ENCODE measurements at regions not wholly inside any gene's neighbourhood (a gene's known extent, or its start where the extent isn't known, plus 50 kb on each side); places are given as distances from the start of the nearest gene placed in this dataset.
"Not testable (repeated sequence)": the region's sequence is repeated elsewhere in the genome, so short reads cannot be mapped to it uniquely, and the experiment has no call there.

DNA sequence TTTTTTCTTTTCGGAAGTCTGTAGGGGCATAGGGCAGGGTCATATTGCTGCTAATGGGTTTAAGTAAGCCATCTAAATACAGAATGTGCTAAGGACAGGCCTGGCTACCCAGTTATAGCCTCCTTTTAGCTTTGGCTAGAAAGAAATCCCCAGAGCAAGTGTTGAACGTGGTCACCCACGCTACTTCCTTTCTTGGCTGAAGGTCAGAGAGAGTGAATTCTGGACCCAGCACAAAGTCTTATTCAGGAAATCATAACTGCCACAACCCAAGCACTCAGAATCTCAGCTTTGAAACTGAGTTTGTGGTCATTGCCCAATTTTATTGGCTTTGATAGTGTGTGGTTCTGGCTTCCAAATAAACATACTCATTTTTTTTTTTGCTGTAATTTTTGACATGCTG, 542.1 kb upstream of the ATP2B1 start:
- no peak for DNase-seq

DNA sequence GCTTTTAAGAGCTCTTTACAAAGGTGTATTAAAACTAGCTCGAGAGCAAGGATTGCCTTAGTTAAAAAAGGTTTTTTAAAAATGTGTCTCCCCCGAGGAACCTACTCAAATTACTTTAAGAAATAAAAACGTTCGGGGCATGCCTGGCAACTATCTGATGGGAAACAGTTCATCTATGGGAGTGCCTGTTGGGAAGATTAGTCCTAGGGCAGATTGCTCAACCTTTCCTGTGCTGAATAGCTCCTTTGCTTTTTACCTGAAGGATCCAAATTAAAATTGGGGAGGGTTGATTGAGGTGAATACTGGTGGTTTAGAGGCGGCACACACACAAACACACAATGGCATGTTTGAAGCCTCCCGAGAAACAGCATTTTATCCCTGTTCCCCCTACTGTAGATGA, 541.4 kb upstream of the ATP2B1 start:
- no peak for DNase-seq

DNA sequence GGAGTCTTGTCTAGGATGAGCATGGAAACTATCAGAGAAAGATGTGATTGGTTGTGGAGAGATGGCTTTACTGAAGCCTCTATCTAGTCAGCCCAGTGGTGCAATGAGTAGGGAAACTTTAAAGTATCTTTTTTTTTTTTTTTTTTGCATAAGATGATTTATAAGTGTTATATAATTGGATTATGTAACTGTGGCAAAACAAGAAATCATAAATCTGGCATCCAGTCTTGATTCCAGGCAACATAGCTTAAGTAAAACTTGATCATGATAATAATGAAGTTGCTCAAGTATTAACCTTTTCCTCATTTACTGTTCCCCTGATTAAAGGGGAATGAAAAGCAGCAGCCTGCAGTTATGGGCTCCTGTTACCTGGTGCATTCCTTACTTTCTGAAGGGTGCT, 538.0 kb upstream of the ATP2B1 start:
- DNase-seq = no peak

DNA sequence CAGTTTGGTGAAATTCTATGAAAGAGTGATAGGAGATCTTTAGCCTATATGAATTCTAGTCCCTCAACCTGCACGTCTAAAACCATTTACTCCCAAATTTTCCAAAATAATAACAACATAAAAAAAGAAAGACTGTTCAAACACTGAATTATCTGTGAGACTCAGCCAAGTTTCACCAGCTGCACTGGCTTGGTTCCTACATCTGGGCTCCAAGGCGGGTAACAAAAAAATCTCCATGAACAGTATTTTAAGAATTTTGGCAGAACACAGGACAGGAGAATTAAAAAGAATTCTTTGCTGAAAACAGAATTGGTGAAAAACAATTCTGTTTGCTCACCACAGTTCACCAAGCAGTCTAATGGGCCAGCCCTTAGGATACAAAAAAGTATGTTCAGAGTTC, 536.8 kb upstream of the ATP2B1 start:
- no peak for DNase-seq

DNA sequence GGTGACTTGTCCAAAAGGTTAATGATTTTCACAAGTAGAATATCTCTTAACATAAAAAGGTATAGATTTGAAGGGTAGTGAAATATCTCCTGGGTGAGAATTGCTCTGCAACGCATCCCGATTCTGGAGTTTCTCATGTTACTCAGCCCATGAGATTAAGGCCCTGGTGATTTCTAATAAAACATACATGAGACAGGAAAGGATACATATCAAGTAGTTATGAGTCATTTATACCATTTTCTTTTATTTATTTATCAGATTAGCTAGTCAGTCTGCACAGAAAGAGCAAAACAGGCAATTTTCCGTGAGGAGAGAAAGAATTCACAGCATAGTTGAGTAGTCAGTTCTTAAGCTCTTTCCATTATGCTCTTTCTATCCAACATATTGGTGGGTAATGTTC, 535.6 kb upstream of the ATP2B1 start:
- DNase-seq = no peak

DNA sequence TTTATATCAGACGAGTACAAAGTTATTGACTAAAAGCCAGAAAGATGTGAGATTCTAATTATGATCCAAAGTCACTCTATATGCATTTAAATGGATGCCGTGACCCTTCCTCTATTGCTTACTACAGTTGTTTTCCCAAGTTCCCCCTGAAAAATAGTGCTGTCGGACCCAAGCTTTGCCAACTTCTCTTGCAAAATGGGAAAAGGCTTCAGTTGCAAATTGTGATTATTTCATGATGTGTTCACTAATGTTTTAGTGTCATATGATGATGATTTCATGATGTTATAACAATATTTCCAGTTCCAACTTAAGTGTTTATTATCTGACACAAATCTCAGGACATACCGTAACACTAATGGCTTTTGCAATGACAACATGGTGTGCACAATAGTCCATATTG, 534.6 kb upstream of the ATP2B1 start:
- no peak for DNase-seq

DNA sequence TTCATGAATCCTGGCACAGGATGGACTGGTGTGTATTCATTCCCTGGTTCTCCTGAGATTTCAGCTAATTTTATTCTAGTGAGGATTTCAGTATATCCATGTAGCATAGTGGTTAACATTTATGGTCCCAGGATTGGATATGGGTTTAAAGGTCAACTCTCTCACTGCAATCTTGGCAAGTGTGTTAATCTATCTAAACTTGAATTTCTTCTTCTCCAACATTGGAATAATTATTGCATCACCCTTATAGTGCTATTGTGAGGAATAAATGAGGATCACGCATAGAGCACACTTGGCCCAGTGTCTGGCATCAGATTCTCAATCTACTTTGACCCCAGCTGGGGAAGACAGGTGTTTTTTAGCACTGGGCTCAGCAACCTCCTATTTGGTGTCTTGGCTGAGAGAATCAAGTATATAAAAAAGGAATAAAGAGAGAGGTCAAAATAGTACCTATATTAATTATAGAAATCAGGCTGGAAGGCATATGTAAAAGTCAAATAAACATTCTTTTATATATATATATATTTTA, 531.2 kb upstream of the ATP2B1 start:
- no peak for DNase-seq

DNA sequence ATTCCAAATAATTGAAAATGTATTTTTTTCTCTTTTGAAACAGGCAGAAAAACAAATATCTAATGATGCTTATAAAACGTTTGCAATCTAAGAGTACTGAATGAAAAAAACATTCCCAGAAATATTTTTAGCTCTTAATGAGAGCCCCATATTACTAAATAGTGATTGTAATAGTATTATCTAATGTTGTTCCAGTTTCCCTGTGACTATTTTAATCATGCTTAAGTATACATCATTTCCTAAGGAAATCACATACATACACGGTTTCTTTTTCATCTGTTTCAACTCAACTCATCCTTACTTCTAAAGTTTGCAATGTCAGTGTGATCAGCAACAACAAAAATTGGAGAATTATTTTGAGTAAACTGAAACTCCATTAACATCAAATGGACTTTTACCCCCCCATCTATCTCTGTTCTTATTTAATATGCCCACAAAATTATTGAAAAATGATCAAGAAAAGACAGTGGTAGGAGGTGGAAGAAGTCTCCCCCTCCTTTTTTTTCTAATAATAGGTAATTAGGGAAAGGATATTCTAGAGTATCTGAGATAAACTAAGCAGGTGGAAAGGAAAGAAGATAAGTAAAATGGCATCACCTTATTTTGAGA, 530.1 kb upstream of the ATP2B1 start:
- no peak for DNase-seq

DNA sequence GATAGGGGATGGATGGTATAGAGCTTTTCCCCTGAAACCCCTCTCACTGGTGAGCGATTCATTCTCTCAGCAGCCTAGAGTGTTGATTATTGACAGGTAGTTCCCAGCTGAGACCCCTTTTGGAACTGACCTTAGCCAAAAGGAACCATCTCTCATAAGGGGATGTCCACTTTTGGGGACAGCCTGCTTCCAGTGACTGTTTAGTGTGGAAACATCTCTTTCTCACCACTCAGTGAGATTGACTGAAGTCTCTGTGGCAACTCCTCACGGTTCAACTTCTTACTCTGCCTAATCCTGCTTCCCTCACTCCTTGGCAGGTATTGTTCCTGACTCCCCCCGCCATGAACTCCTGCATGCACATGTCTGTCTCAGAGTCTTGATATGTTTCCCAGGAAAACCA, 529.2 kb upstream of the ATP2B1 start:
- DNase-seq = no peak

DNA sequence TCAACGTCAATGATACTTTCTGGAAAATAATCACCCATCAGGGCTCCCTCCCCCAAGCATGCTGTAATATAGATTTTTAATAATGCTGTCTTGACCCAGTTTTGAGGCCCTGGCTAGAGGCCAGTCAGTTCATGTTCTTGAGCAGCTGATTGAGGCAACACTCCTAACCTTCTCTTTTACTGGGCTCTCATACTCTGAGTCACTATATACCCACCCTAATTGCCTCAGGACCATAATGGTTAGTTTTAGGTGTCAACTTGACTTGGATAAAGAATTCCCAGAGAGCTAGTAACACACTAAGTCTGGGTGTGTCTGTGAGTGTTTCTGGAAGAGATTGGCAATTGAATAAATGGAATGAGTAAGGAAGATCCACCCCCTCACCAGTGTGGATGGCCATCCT, 527.0 kb upstream of the ATP2B1 start:
- DNase-seq = no peak

DNA sequence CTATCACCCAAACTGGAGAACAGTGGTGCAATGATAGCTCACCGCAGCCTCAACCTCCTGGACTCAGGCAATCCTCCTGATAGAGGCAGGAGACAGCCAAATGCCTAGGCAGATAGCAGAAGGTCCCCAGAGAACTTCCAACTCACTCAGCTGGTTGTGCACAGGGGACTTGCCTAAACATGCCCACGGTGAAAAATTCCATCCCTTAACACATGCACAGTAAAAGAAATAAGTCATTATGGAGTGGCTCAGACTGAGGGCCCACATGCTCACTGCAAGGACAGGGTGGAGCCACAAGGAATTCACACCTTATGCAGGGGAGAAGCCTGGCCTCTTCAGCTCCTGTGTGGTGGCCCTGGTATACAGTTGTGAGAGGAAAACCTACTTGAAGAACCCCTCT, 525.8 kb upstream of the ATP2B1 start:
- DNase-seq = no peak

DNA sequence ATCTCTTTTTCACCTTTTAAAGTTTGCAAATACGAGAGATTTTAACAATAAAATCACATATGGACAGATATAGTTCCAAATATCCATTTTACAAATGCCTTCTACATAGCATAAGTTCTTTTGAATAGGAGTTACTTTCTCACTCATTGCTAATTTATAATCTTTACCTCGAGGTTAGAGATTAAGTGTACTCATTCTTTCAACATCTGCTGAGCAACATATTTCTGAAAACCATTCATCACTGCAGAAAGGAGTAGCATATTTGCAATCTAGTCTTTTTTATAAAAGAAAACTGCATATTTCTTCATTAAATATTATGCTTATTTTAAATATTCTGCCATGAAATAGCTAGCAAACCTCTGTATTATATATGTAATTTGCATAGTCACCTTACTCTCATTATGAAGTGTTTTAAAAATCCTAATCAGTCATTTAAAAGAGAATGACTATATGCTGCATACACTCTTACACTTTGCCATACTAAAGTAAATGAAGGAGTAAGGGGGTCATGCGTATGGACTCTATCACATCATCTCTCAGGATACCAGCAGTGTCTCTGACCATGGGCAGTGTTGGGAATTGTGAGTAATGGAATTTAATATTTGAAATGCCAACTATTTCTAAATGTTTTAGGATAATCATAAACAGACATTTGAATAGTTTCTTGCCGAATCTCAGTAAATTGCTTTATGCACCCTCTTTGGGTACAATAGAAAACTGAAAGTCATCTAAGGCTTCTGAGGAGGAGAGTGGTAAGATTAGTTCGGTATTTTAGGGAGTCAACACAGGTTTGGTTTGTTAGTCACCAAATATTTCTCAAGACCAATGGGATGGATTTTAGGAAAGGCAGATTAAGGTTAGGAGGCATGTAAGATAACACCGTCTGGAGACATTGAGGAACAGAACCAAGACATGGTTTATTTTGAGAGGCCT, 524.8 kb upstream of the ATP2B1 start:
- DNase-seq = no peak

DNA sequence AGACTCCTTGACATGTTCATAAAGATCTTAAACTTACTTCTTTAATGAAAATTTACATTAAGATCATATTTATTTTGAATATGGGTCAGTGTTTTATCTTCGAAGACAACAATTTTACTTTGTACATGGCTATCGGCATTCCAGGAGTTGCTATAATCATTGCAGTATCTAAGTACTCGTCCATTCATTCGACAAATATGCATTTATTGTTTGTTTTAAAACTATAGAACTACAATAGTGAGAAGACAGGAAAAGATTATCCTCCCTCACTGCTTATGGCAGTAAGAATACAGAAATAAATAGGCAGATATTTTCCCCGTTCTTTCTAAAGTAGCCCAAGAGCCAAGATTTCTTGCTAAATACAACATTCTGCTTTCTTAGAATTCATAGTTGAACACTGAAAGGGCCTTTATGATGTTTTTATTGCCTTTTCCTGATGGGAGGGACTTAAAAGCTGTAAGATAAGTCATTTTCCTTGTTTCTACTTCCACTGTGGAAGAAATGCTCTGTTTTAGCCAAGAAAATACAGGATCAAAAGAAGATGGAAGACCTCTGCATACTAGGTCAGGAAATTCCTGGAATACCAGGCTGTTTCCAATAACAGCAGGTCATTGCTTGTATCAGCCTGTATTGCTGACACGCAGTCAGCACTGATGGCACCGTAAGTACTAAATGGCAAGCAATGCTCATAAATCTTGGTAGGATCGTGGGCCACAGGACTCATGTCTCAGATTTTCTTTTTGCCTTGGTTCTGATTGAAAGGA, 521.0 kb upstream of the ATP2B1 start:
- no peak for DNase-seq

DNA sequence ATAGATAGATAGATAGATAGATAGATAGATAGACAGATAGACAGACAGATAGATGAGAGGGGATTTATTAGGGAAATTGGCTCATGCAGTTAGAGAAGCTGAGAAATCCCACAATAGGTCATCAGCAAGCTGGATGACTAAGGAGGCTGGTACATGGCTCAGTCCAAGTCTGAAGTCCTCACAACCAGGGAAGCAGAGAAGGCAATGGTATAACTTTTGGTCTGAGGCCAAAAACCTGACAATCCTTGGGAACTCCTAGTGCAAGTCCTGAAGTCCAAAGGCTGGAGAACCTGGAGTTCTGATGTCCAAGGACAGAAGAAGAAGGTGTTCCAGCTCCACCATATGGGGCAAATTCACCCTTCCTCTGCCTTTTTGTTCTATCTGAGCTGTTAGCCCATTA, 517.6 kb upstream of the ATP2B1 start:
- DNase-seq = no peak

DNA sequence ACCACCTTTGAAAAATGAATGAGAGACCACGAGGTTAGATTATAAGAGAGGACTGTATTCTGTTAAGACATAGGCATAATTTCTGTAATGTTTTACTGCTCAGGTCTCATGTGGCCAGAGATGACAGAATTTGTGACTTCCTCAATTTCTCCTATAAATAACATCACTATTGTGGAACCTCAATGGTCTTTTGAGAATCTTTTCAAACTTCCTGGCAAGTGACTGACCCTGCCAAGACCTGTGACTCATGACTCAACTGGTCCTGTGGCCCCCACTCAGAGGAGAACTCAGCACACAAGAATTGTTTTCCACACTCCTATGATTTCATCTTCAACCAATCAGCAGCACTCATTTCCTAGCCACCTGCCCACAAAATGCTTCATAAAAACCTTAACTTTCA, 508.2 kb upstream of the ATP2B1 start:
- no peak for DNase-seq

DNA sequence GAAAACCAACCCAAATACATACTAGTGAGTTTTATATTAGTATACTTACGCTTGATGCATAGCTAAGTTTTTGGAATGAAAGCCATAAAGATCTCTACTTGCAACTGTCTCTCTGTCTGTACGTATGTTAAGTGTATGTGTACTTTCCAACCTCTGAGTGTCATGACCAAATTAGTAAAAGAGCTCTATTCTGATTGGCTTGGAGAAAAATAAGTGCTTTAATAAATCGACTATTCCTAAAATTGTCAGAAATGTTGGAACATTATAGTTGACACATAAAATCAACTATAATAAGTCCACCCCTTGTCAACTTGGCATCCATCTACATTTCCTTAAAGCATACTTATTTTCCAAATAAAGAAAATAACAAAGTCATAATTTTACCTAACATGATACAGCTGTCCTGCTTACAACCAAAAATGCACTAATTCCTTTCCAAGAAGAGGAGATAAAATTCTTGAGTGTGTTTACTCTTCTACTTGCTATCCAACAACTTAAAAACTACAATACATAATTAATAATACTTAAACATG, 507.4 kb upstream of the ATP2B1 start:
- DNase-seq = no peak

DNA sequence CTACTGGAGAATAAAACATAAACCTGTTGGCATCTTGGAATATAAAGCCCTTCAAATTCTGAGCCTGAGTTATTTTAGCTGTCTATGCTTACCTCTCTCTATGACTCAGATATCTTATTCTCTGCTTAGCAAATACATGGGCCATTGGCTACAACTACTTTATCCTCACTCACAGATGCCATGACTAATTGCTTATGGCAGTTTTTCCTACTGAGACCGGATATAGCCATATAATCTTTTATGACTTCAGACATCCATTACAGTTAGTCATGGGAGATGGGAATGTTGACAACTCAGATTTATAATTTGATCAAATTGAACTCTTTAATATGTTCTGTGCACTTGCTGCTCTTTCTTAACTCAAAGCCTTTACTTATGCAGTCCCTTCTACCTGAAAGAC, 502.4 kb upstream of the ATP2B1 start:
- no peak for DNase-seq

DNA sequence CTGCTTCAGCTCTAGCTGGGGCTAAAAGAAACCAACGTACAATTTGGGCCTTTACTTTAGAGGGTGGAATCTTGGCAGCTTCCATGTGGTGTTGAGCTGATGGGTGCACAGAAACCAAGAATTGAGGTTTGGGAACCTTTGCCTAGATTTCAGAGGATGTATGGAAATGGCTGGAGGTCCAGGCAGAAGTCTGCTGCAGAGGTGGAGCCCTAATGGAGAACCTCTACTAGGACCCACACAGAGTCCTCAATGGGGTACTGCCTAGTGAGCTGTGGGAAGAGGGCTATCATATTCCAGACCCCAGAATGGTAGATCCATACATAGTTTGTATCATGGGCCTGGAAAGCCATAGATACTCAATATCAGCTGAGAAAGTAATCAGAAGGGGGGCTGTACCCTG, 500.4 kb upstream of the ATP2B1 start:
- no peak for DNase-seq

DNA sequence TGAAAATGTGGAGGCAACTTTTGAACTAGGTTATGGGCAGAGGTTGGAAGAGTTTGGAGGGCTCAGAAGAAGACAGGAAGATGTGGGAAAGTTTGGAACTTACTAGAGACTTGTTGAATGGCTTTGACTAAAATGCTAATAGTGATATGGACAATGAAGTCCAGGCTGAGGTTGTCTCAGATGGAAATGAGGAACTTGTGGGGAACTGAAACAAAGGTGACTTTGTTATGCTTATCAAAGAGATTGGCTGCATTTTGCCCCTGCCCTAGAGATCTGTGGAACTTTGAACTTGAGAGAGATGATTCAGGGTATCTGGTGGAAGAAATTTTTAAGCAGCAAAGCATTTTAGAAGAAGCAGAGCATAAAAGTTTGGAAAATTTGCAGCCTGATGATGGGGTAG, 499.7 kb upstream of the ATP2B1 start:
- DNase-seq = not testable (repeated sequence)

DNA sequence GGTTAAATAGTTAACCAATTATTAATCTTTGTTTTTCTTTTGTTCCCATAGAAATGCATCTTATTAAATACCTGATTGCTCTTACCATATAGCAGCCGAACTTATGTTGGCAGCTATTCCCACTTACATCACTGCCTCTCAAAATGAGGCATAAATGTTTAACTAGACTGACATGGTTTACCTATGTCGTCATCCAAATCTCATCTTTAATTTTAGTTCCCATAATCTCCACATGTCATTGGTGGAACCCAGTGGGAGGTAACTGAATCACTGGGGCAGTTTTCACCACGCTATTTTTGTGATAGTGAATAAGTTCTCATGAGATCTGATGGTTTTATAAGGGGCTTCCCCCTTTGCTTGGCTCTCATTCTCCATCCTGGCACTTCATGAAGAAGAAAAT, 499.2 kb upstream of the ATP2B1 start:
- DNase-seq = no peak

DNA sequence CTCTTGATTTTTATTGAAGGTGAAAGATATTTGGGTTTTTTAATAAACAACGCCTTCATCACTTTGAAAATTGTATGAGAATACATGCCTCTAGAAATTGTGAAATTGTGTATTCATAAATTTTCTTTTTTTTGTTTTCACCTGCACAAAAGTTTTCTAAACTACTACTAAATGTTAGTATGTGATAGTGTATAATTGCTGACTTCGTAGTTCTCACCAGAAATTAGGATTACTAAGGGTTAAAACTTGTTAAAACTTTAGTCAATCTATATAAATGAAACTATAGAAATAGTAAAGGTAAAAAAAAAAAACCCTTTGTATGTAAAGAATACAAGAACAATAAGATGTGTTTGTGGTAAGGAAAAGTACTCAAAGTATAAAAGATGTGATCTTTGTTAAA, 496.5 kb upstream of the ATP2B1 start:
- no peak for DNase-seq

DNA sequence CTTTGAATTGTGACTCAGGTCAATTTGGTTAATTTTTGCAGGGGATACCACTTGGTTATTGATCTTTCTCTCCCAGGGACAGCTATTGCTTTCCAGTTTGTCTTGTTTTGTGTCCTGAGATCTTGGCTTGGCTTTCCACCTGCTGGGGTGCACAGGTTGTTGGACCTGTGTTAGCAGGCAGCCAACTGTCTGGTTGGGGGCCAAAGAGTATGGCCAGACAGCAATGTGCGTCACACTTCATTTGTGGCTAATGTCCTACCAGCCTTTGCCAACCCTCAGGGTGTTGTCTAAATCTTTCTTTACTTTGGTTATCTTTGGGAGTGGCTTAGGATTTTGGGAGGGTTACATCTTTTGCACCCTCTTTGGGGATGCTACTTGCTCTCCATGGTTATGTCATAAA, 494.9 kb upstream of the ATP2B1 start:
- no peak for DNase-seq

DNA sequence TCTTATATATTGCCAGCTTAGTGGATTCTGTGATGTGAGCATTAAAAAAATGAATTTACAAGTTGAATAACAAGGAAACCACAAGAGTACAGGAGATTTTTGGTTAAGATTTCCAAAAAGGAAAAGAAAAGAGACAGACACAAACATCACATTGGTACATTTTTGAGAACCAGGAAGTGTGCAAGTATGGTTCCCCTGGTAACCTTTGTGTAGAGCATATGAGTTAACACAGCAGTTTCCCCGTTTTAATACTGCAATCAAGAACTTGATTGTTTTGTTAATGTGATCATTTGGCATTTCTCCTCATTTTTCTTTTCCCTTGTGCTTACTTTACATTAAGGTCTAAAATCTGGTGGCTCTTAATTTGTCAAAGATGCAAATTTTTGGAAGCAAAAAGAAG, 490.4 kb upstream of the ATP2B1 start:
- DNase-seq = no peak

DNA sequence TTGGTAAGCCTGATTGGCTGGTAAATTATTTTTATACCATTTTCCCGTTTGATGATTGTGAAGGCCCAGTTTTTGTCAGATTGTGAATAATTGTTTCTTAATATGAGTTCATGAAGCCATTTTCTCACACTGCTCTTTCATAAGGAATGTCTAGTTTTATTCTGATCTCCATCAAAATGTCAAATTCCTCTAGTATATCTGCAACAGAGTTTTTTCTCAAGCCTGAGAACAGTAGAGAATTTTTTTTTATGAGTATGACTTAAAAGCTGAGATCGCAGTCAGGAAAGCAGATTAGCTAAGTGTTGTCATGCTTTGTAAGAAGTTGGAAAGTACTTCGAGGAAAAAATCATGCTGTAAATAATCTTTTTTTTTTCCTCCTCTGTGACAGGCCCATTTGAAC, 484.9 kb upstream of the ATP2B1 start:
- DNase-seq = no peak
